ENCODE measurements at regions not wholly inside any gene's neighbourhood (a gene's known extent, or its start where the extent isn't known, plus 50 kb on each side); places are given as distances from the start of the nearest gene placed in this dataset.

- no TSS peak for BruUV-seq (replicated peaks)
These were observed 106.8 kb downstream of the CRYAA start for GRCh38 chr21:43275421-43276211.

More at GRCh38 chr21:43275421-43276211, 106.8 kb downstream of the CRYAA start:
- H3K27me3 ChIP-seq (ENCODE audit: control insufficient read depth in 2 of 2, insufficient read depth in 2 of 2, low read length in 2 of 2): peaks cover 0 to 3% of the 10 kb centered on the region in 2 experiments
- no peaks in the 10 kb centered on the region for H3K36me3 ChIP-seq (ENCODE audit: control insufficient read depth in 2 of 2, extremely low read depth in 1 of 2, insufficient read depth in 2 of 2, low read length in 2 of 2)
- H3K9me1 ChIP-seq (replicated peaks; ENCODE audit: control insufficient read depth, extremely low read depth, insufficient read depth, low read length): no peaks in the 10 kb centered on the region
- DNase-seq (ENCODE audit: low read depth, low spot score): no peak
- H3K9me3 ChIP-seq (replicated peaks; ENCODE audit: control insufficient read depth, insufficient read depth, low read length): no peaks in the 10 kb centered on the region
- H3K4me3 ChIP-seq (replicated peaks in 1 of 3; ENCODE audit: insufficient read depth in 1 of 3, low read depth in 1 of 3, low read length in 3 of 3): no peak overlapping the region
- no peak overlapping the region for H2AFZ ChIP-seq (ENCODE audit: low read depth, low read length)
- ChIA-PET CTCF (no interaction called here), POLR2A (no interaction called here)
- H4K20me1 ChIP-seq (replicated peaks; ENCODE audit: control insufficient read depth, extremely low read depth, insufficient read depth, low read length): no peaks in the 10 kb centered on the region
- no peak overlapping the region for H3K9ac ChIP-seq (replicated peaks; ENCODE audit: extremely low read depth, insufficient read depth, low read length)
- no peak for TF ChIP-seq GATA2 (IDR thresholded peaks at IDR 0.05; ENCODE audit: insufficient read depth, insufficient read length, low read depth, low read length)
- TF ChIP-seq POLR2AphosphoS5 (IDR thresholded peaks at IDR 0.05; ENCODE audit: insufficient read depth, low read depth, low read length): no peak
- no peak for TF ChIP-seq MAX (IDR thresholded peaks at IDR 0.05; ENCODE audit: insufficient read depth, insufficient read length)
- no peak for TF ChIP-seq JUN (IDR thresholded peaks at IDR 0.05; ENCODE audit: borderline replicate concordance, insufficient read depth, insufficient read length, low read depth)
- no peak for TF ChIP-seq MYC (IDR thresholded peaks at IDR 0.05; ENCODE audit: low read depth, low read length)
- TF ChIP-seq FOS (IDR thresholded peaks at IDR 0.05; ENCODE audit: borderline replicate concordance, insufficient read depth, low read length): no peak
- no peak for TF ChIP-seq CTCF (IDR thresholded peaks at IDR 0.05; ENCODE audit: extremely low read depth in 1 of 2, insufficient read depth in 1 of 2, low read depth in 1 of 2, low read length in 2 of 2)
- TF ChIP-seq EZH2 (IDR thresholded peaks at IDR 0.05; ENCODE audit: borderline replicate concordance, low read depth, low read length, severe bottlenecking): no peak
- no peak for TF ChIP-seq POLR2A (IDR thresholded peaks at IDR 0.05; ENCODE audit: low read depth, low read length)
- intact Hi-C loops (cut with micrococcal nuclease): no loop called here
- no peaks in the 10 kb centered on the region for H3K4me1 ChIP-seq (ENCODE audit: control insufficient read depth, extremely low read depth, insufficient read depth, low read length)
- H3K4me2 ChIP-seq (ENCODE audit: insufficient read depth, low read length): no peak overlapping the region
- no peaks in the 10 kb centered on the region for H3K79me2 ChIP-seq (ENCODE audit: control insufficient read depth, insufficient read depth, low read length)
- no peak overlapping the region for H3K27ac ChIP-seq (ENCODE audit: insufficient read depth, low read depth, low read length)
- FAIRE-seq: no peak
- dilution Hi-C loops (cut with MboI; ENCODE audit: extremely low pct_ligation_motif_present, low sequenced_read_pairs): no loop called here
